Renal cortex interstitium (tissue), 11 donors: ENCODE measurements at regions not wholly inside any gene's neighbourhood (a gene's known extent, or its start where the extent isn't known, plus 50 kb on each side); places are given as distances from the start of the nearest gene placed in this dataset.
A peak's percentile ranks its signal among the peaks of the same experiment; 100 is the strongest.
"Not testable (repeated sequence)": the region's sequence is repeated elsewhere in the genome, so short reads cannot be mapped to it uniquely, and the experiment has no call there.

ENCODE experiments used
- DNase-seq, 11 donors: peaks; one replicate each; pipeline ENCODE4 v3.0.0-alpha.2; 2013; ENCODE audit warnings: low read depth in 9 of 11, low spot score in 4 of 11; ENCODE audit errors: extremely low read depth in 1 of 11

GRCh38 chr14:57066887-57067513 lies 201.7 kb downstream of the EXOC5 start:
- peak in 6 of 11 donors; percentile 8 to 20 (median 13) for DNase-seq

- no peak for DNase-seq
Observed at GRCh38 chr14:57066463-57066862, 202.2 kb downstream of the EXOC5 start.

- DNase-seq, result no peak
Observed at GRCh38 chr14:57061009-57061711, 207.5 kb downstream of the EXOC5 start.

- no peak for DNase-seq
Observed at GRCh38 chr14:57060276-57060955, 208.3 kb downstream of the EXOC5 start.

GRCh38 chr14:57058319-57058718 lies 210.4 kb downstream of the EXOC5 start:
- no peak for DNase-seq

- no peak for DNase-seq
Observed at GRCh38 chr14:57057803-57058202, 210.9 kb downstream of the EXOC5 start.

- not testable (repeated sequence) for DNase-seq
Observed at GRCh38 chr14:57056522-57056921, 212.2 kb downstream of the EXOC5 start.

- DNase-seq, result no peak
Observed at GRCh38 chr14:57052705-57053302, 215.9 kb downstream of the EXOC5 start.

GRCh38 chr14:57051633-57052032 lies 217.1 kb downstream of the EXOC5 start:
- DNase-seq, result no peak

- DNase-seq, result no peak
Observed at GRCh38 chr14:57049848-57050247, 218.9 kb downstream of the EXOC5 start.

- DNase-seq, result no peak
Observed at GRCh38 chr14:57046175-57046574, 222.5 kb downstream of the EXOC5 start.

GRCh38 chr14:57044101-57044973 lies 224.4 kb downstream of the EXOC5 start:
- DNase-seq, result not testable (repeated sequence)

- no peak for DNase-seq
Observed at GRCh38 chr14:57038689-57039088, 228.4 kb upstream of the OTX2 start.

- DNase-seq, result no peak
Observed at GRCh38 chr14:57031474-57031873, 221.2 kb upstream of the OTX2 start.

GRCh38 chr14:57029620-57030253 lies 219.5 kb upstream of the OTX2 start:
- no peak for DNase-seq

- DNase-seq, result no peak
Observed at GRCh38 chr14:57025456-57025855, 215.2 kb upstream of the OTX2 start.

GRCh38 chr14:57022608-57023007 lies 212.3 kb upstream of the OTX2 start:
- DNase-seq, result no peak

GRCh38 chr14:57018065-57018464 lies 207.8 kb upstream of the OTX2 start:
- DNase-seq, result no peak

- DNase-seq, result no peak
Observed at GRCh38 chr14:57013987-57014386, 203.7 kb upstream of the OTX2 start.
